GM21825 (cell line): ENCODE measurements at regions not wholly inside any gene's neighbourhood (a gene's known extent, or its start where the extent isn't known, plus 50 kb on each side); places are given as distances from the start of the nearest gene placed in this dataset.
"Not testable (repeated sequence)": the region's sequence is repeated elsewhere in the genome, so short reads cannot be mapped to it uniquely, and the experiment has no call there.

ENCODE experiments used
- ATAC-seq: cut with Tn5 transposase; IDR thresholded peaks from one replicate; pipeline ENCODE4 v1.9.1; 2021; ENCODE audit warnings: mild to moderate bottlenecking, moderate library complexity; ENCODE audit not compliant: unreplicated experiment

GRCh38 chr5:131005963-131006684 is 158.9 kb downstream of the HINT1 start:
- no peak for ATAC-seq

GRCh38 chr5:131001507-131001906 is 163.5 kb downstream of the HINT1 start:
- ATAC-seq: no peak

- no peak for ATAC-seq
Observed at GRCh38 chr5:131000289-131000688, 164.8 kb downstream of the HINT1 start.

GRCh38 chr5:130996720-130997119 is 168.3 kb downstream of the HINT1 start:
- not testable (repeated sequence) for ATAC-seq

GRCh38 chr5:130995851-130996250 is 169.2 kb downstream of the HINT1 start:
- ATAC-seq: no peak

- ATAC-seq: no peak
Observed at GRCh38 chr5:130995254-130995515, 169.9 kb downstream of the HINT1 start.

GRCh38 chr5:130994496-130995253 is 170.4 kb downstream of the HINT1 start:
- no peak for ATAC-seq

- ATAC-seq: no peak
Observed at GRCh38 chr5:130992621-130993020, 172.4 kb downstream of the HINT1 start.

GRCh38 chr5:130992095-130992494 is 173.0 kb downstream of the HINT1 start:
- ATAC-seq: no peak

- ATAC-seq: no peak
Observed at GRCh38 chr5:130985776-130986175, 179.3 kb downstream of the HINT1 start.

- ATAC-seq: no peak
Observed at GRCh38 chr5:130981663-130982062, 183.4 kb downstream of the HINT1 start.

- no peak for ATAC-seq
Observed at GRCh38 chr5:130978475-130978874, 186.6 kb downstream of the HINT1 start.

GRCh38 chr5:130976493-130976892 is 188.6 kb downstream of the HINT1 start:
- ATAC-seq: no peak

GRCh38 chr5:130975847-130976246 is 189.2 kb downstream of the HINT1 start:
- ATAC-seq: no peak

- no peak for ATAC-seq
Observed at GRCh38 chr5:130975299-130975698, 189.8 kb downstream of the HINT1 start.

GRCh38 chr5:130974021-130974683 is 190.9 kb downstream of the HINT1 start:
- ATAC-seq: no peak

GRCh38 chr5:130966990-130967525 is 198.0 kb downstream of the HINT1 start:
- no peak for ATAC-seq

- ATAC-seq: no peak
Observed at GRCh38 chr5:130965920-130966319, 199.1 kb downstream of the HINT1 start.

GRCh38 chr5:130965360-130965759 is 199.7 kb downstream of the HINT1 start:
- no peak for ATAC-seq

GRCh38 chr5:130964231-130965202 is 200.5 kb downstream of the HINT1 start:
- ATAC-seq: no peak

- no peak for ATAC-seq
Observed at GRCh38 chr5:130963798-130964197, 201.3 kb downstream of the HINT1 start.
